OCI-LY3 (cell line): ENCODE measurements at regions not wholly inside any gene's neighbourhood (a gene's known extent, or its start where the extent isn't known, plus 50 kb on each side); places are given as distances from the start of the nearest gene placed in this dataset.

Experiments used
- H2AFZ ChIP-seq: fragments of 200-600, 300-600 bp; shearing (Covaris generic); 2 replicates; pipeline ENCODE4 v1.6.0; 2014; ENCODE audit warnings: antibody characterized with exemption, low read depth, low read length
- H3K27ac ChIP-seq: fragments of 200-600, 300-600 bp; sonication (generic); 2 replicates; pipeline ENCODE4 v1.5.1; 2014; ENCODE audit warnings: mild to moderate bottlenecking, low read length, moderate library complexity, mixed read lengths
- H3K27me3 ChIP-seq: fragments of 200-600, 300-600 bp; sonication (generic); 2 replicates; pipeline ENCODE4 v1.6.1; 2014; ENCODE audit warnings: low read depth, low read length, mixed read lengths
- H3K36me3 ChIP-seq: fragments of 200-600, 300-600 bp; sonication (generic); replicated peaks from 2 replicates; pipeline ENCODE3; 2014; ENCODE audit warnings: low read depth, low read length, mixed read lengths
- H3K4me1 ChIP-seq: fragments of 300-600, 200-600 bp; sonication (generic); 2 replicates; pipeline ENCODE4 v1.6.1; 2014; ENCODE audit warnings: low read length, mixed read lengths
- H3K4me2 ChIP-seq: fragments of 200-600, 300-600 bp; sonication (generic); 2 replicates; pipeline ENCODE4 v1.6.1; 2014; ENCODE audit warnings: low read length, mixed read lengths
- H3K4me3 ChIP-seq: fragments of 300-600, 200-600 bp; sonication (generic); 2 replicates; pipeline ENCODE4 v1.5.1; 2014; ENCODE audit warnings: antibody characterized with exemption, mild to moderate bottlenecking, low read length, moderate library complexity
- H3K79me2 ChIP-seq: fragments of 300-600, 200-600 bp; shearing (Covaris generic); 2 replicates; pipeline ENCODE4 v1.6.1; 2014; ENCODE audit warnings: mild to moderate bottlenecking, low read length, mixed read lengths
- H3K9ac ChIP-seq: fragments of 300-600, 200-600 bp; shearing (Covaris generic); 2 replicates; pipeline ENCODE4 v1.6.0; 2014; ENCODE audit warnings: mild to moderate bottlenecking, low read length, moderate library complexity
- H3K9me3 ChIP-seq: fragments of 200-600, 300-600 bp; shearing (Covaris generic); 2 replicates; pipeline ENCODE4 v1.6.1; 2014; ENCODE audit warnings: low read length, mixed read lengths; ENCODE audit not compliant: insufficient read depth
- H4K20me1 ChIP-seq: fragments of 200-600, 300-600 bp; sonication (generic); 2 replicates; pipeline ENCODE4 v1.6.1; 2016; ENCODE audit warnings: low read length, mixed read lengths; ENCODE audit not compliant: insufficient read depth
- EZH2phosphoT487 ChIP-seq: fragments of 200-600 bp; shearing (Covaris generic); IDR thresholded peaks from 2 replicates; pipeline ENCODE4 v1.6.1; 2018; ENCODE audit warnings: antibody characterized with exemption, mixed run types, low read depth
- TF ChIP-seq, protein P1 (sequence below): fragments of 200-600, 300-600 bp; sonication (generic); IDR thresholded peaks from 2 replicates; pipeline ENCODE4 v1.5.1; 2014; ENCODE audit warnings: antibody characterized with exemption, low read length, low read depth

DNA sequence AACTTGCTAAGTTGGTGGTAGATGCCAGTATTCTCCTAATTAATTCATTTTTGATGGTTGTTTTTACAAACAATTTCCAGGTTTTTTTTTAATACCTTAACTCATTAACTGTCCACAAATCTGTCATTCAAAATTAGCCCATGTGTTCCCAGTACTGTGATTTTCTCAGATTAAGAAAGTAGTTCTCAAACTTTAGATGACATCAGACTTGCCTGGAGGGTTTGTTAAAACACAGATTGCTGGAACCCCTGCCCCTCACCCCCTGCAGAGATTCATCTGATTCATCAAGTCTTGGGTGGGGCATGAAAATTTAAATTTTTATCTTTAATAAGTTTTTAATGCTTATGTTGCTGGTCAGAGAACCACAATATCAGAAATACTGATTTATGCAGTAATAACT is 130.5 kb downstream of the BACH1 start:
- H3K79me2 ChIP-seq = no peaks in the 10 kb centered on the region
- no peak overlapping the region for H2AFZ ChIP-seq
- no peak overlapping the region for H3K27ac ChIP-seq
- peaks cover 3% of the 10 kb centered on the region for H3K36me3 ChIP-seq
- H3K9ac ChIP-seq = no peak overlapping the region
- TF ChIP-seq, protein P1, sequence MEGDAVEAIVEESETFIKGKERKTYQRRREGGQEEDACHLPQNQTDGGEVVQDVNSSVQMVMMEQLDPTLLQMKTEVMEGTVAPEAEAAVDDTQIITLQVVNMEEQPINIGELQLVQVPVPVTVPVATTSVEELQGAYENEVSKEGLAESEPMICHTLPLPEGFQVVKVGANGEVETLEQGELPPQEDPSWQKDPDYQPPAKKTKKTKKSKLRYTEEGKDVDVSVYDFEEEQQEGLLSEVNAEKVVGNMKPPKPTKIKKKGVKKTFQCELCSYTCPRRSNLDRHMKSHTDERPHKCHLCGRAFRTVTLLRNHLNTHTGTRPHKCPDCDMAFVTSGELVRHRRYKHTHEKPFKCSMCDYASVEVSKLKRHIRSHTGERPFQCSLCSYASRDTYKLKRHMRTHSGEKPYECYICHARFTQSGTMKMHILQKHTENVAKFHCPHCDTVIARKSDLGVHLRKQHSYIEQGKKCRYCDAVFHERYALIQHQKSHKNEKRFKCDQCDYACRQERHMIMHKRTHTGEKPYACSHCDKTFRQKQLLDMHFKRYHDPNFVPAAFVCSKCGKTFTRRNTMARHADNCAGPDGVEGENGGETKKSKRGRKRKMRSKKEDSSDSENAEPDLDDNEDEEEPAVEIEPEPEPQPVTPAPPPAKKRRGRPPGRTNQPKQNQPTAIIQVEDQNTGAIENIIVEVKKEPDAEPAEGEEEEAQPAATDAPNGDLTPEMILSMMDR = no peak
- no peak for TF ChIP-seq EZH2phosphoT487
- no peaks in the 10 kb centered on the region for H4K20me1 ChIP-seq
- no peak overlapping the region for H3K4me3 ChIP-seq
- H3K9me3 ChIP-seq = no peaks in the 10 kb centered on the region
- H3K4me1 ChIP-seq = peaks cover 20% of the 10 kb centered on the region
- H3K4me2 ChIP-seq = no peak overlapping the region
- H3K27me3 ChIP-seq = no peaks in the 10 kb centered on the region

DNA sequence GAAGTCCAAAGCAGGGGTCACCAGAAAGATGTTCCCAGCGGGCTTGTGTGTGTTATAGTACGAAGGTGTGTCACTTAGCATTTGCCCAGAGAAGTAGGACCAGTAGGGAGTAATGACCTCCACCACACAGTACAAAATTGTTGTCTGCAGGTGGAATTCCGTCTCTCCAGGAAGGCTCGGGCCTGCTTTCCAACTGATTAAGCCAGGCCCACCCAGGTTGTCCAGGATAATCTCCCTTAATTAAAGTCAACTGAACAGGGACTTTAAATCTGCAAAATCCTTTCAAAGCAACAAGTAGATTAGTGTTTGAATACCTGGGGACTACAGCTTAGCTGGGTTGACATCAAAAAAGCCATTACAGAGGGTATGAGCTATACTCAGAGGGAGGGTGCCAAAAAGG is 131.3 kb downstream of the BACH1 start:
- Histone ChIP-seq H3K36me3 (peaks cover 8% of the 10 kb centered on the region), H3K4me1 (peaks cover 21% of the 10 kb centered on the region), H3K79me2 (peaks cover 5% of the 10 kb centered on the region), H3K9me3 (no peaks in the 10 kb centered on the region), H4K20me1 (no peaks in the 10 kb centered on the region), H3K27ac (no peak overlapping the region), H3K27me3 (no peaks in the 10 kb centered on the region), H3K4me2 (no peak overlapping the region), H3K4me3 (no peak overlapping the region), H3K9ac (no peak overlapping the region), H2AFZ (no peak overlapping the region)
- no peak for TF ChIP-seq EZH2phosphoT487
- TF ChIP-seq, protein P1 = no peak

DNA sequence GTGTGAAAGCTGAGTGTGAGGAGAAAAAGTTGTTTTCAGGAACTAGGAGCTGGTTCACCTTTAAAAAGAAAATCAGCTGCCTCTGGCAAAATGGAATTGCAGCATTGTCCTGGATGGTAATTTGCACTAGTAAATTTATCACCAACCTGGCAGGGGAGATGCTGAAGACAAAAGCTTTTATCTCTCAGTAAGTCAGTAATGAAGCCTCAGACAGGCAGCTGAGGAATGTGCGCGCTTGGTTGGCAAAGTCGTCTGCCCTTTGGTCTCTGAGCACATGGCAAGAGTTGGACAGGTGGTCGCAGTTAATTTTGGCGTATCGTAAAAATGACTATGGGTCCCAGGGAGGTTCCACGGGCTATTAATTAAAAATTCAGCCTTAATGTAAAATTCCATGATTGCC is 131.9 kb downstream of the BACH1 start:
- no peak for TF ChIP-seq EZH2phosphoT487
- TF ChIP-seq, protein P1 = no peak
- H3K4me2 ChIP-seq = no peak overlapping the region
- no peaks in the 10 kb centered on the region for H3K27me3 ChIP-seq
- no peaks in the 10 kb centered on the region for H4K20me1 ChIP-seq
- H3K4me1 ChIP-seq = peaks cover 20% of the 10 kb centered on the region
- H3K9ac ChIP-seq = no peak overlapping the region
- H3K36me3 ChIP-seq = peaks cover 12% of the 10 kb centered on the region
- H3K9me3 ChIP-seq = no peaks in the 10 kb centered on the region
- H2AFZ ChIP-seq = no peak overlapping the region
- H3K27ac ChIP-seq = no peak overlapping the region
- peaks cover 10% of the 10 kb centered on the region for H3K79me2 ChIP-seq
- no peak overlapping the region for H3K4me3 ChIP-seq

DNA sequence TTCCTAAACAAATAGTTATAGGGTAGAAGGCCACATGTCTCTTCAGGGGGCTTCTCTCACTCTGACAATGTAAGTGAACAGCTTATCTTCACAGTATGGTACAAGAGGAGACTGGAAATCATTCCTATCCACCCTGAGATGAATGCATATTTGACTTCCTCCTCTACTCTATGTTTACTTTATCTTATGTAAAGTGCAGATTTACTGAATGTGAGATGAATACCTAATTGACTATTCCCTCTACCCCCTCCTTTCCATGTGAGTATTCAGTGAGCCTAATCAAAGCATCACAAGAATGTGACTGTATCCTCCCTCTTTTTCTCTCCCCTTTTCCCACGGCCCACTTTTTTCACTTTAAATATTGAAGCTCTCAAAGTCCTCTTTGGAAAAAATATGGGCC is 132.5 kb downstream of the BACH1 start:
- Histone ChIP-seq H3K36me3 (peaks cover 17% of the 10 kb centered on the region), H3K27ac (no peak overlapping the region), H2AFZ (no peak overlapping the region), H3K9me3 (no peaks in the 10 kb centered on the region), H3K79me2 (peaks cover 13% of the 10 kb centered on the region), H4K20me1 (no peaks in the 10 kb centered on the region), H3K9ac (no peak overlapping the region), H3K27me3 (no peaks in the 10 kb centered on the region), H3K4me2 (no peak overlapping the region), H3K4me1 (peaks cover 19% of the 10 kb centered on the region), H3K4me3 (no peak overlapping the region)
- TF ChIP-seq, protein P1 = no peak
- no peak for TF ChIP-seq EZH2phosphoT487
